Kidney glomerular epithelial cell (primary cell): ENCODE measurements at regions not wholly inside any gene's neighbourhood (a gene's known extent, or its start where the extent isn't known, plus 50 kb on each side); places are given as distances from the start of the nearest gene placed in this dataset.
"Not testable (repeated sequence)": the region's sequence is repeated elsewhere in the genome, so short reads cannot be mapped to it uniquely, and the experiment has no call there.

ENCODE experiments used
- DNase-seq: peaks from one replicate; lab custom pipeline; 2025; lab: John Stamatoyannopoulos, UW

DNA sequence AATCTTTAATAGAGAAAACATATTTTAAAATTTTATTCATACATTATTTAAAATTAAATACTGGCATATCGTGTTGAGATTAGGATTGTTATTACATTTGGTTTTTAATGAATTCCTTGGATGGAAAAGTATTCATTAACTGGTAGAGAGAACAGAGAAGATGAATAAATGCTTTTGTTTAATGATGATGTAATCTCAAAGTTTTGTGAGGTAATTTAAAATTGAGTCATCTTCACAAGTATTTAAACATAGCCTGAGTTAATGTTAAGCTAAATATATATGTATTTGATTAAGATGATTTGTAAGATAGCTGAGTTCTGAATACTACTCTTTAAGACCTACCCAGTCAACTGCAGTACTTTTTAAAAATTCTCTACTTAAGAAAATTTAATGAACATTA lies 713.4 kb upstream of the VRK2 start:
- DNase-seq, result no peak

DNA sequence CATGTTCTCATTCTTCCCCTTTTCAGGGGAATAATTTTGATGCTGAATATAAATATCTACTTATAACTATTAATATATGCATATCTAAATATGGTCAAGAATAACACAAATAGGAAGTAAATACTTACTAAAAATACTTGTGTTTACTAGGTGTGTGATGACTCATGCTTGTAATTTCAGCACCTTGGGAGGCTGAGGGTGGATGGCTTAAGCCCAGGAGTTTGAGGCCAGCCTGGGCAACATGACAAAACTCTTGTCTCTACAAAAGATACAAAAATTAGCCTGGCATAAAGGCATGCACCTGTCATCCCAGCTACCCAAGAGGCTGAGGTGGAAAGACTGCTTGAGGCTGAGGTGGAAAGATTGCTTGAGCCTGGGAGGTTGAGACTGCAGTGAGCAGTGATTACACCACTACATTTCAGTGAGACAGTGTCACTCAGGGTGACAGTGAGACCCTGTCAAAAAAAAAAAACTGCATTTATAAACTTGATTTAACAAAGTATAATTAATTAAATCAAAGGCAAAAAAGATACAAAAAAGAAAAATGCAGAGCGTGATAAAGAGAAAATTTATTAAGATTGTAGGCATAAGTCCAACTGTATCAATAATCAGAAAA lies 703.1 kb upstream of the VRK2 start:
- DNase-seq, result no peak

DNA sequence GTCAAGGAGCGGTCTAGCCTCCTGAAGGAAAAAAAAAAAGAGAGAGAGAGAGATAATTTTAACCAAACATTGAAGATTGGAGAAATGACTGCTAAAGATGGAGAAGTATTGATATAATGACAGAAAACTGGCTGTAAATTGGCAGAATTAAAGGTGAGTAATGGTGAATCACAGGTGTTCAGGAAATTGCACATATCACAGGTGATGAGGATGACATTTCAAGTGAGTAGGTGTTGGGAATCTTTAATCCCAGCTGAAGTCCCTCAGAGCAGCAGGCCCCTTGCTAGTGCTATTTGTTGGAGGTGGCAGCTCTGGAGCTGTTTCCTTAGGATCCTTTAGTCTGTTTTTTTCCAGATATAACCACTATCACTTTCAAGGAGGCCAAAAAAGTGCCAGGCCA lies 678.4 kb upstream of the VRK2 start:
- DNase-seq, result no peak

DNA sequence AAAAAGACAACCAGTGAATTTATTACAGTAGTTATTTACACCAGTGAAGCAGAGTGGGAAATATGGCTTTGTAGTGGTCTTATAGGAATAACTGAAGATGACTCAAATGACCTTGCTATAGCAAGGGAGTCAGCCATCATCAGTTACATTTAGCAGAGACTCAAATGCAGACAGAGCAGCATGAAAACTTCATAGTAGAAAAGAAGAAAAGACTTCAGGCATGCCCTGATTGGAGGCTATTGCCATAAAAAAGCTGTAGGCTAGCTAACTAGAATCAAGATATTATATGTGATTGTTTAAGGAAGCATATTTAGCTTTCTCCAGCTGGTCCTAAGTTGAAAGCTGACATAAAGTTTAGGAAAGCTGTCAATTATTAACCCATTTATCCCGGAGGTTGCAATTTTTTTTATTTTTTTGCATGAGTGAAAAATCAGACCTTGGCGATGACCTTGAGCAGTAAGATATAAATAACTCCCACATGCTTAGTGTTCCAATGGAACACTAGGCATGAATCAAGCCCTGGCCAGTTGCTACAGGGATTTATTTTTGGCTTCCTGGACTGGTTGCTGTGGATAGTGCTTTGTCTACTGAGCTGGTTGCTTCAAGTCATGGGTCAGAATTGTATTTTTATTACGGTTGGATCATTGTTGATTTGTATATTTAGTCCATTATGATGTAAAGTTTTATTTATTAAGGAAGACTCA lies 675.6 kb upstream of the VRK2 start:
- peak; percentile 63 for DNase-seq

DNA sequence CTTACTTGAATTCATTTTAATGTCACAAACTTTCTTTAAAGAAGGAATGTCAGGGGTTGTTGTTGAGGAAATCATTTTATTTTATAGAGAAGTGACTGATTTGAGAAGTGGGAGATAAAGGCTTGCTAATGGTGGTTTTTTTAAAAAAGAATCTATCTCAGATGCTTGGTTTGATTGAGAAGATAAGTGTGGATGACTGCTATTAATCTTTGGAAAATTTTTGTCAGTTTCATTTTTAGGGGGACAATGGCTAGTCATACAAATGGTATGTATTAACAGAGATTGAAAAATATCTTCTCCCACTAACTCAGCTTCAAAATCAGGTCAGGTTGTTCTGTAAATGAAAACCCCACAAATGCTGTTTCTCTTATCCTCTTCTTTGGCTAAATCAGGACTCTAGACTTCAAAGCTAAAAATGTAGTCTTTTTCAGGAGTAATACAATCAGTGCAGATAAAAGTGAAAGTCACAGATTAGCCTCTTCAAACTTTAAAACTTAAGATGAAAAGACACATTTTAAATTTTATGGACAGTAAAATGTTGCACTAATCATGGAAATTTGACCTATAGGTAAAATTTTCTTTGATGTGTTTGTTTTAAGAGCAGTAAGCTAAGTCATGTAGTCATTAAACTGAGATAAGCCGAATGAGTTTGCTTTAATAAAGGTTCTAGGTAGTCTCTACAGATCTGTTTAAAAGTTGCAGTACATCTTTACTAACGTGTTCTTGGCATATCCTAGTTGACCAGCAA lies 674.2 kb upstream of the VRK2 start:
- DNase-seq, result no peak

DNA sequence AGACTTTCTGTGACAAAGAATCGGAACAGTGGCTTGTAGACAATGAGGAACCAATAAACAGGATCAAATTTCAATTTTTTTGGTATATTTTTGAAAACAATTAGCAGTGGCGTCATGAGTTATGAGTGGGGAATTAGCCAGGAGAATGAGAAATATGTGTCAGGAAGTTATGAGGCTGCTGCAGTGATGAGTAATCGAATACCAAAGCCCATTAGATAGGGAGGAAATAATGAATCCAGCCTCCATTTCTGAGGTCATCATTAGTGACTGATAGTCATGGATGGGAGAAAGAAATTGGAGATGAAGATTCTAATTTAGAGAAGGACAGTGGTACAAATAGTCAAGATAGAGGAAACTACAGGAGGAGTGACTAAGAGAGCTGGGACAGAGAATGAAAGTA lies 673.1 kb upstream of the VRK2 start:
- peak; percentile 67 for DNase-seq

DNA sequence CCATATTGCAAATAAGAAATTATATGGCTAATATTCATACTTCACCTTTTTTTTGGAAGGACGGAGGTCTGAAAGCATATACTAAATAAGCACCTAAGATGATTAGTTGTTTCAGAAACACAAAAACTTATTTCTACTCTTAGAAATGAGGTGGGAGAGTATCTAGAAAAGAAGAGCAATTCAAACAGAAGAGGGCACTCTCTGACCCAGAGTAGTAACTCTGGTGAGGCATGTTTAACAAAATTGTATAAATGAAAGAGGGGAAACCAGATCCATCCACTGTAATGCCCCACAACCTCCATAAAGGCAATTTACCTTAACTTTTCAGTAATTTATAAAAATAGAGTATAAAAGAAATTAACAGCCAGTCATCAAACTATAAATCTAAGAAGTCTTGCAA lies 669.6 kb upstream of the VRK2 start:
- DNase-seq, result peak; percentile 6

DNA sequence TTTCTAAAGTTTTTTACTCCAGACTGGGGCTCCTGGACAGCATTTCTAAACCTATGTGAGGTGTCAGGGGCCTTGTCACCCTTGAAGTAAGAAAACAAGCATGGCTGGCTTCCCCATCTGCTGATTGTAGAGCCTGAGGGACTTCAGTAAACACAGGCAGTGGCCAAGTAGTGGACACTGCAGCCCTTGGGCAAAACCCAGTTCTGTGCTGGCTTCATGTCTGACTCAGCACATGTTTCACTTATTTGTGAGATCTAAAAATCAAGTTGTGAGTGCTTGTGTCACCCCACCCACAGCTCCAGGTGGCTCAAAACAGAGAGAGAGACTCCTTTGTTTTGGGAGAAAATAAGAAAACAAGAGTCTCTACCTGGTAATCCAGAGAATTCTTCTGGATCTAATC lies 660.3 kb upstream of the VRK2 start:
- no peak for DNase-seq

DNA sequence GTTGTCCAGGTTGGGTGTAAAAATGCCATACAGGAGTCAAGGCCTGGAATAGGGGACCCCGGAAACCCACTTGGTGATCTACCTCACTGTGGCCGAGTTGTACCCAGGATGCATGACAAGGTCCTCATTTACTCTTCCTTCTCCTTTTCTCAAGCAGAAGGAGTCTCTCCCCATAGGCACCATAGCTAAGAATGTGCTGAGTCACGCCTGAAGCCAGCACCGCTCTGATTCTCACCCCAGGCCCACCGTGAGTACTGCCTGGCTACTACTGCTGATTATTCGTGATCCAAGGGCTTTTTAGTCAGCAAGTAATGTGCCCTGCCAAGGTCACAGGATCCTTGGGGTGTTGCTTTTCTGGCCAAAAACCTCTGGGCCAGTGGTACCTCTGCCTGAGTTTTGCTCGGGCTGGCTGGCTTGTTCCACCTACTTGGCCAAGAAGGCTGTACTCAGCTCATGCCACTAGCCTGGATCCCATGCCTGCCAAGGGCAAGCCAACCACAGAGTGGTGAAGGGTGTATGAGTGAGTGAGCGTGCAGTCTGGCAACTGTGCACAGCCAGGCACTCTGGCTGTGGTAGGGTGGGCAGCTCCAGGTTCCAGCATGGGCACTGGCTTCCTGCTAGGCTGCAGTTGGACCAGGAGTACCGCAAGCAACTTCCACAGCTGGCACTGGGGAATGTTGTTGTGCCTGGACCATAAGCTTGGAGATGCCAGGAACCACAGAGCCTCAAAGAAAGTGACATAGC lies 650.1 kb upstream of the VRK2 start:
- DNase-seq, result no peak

DNA sequence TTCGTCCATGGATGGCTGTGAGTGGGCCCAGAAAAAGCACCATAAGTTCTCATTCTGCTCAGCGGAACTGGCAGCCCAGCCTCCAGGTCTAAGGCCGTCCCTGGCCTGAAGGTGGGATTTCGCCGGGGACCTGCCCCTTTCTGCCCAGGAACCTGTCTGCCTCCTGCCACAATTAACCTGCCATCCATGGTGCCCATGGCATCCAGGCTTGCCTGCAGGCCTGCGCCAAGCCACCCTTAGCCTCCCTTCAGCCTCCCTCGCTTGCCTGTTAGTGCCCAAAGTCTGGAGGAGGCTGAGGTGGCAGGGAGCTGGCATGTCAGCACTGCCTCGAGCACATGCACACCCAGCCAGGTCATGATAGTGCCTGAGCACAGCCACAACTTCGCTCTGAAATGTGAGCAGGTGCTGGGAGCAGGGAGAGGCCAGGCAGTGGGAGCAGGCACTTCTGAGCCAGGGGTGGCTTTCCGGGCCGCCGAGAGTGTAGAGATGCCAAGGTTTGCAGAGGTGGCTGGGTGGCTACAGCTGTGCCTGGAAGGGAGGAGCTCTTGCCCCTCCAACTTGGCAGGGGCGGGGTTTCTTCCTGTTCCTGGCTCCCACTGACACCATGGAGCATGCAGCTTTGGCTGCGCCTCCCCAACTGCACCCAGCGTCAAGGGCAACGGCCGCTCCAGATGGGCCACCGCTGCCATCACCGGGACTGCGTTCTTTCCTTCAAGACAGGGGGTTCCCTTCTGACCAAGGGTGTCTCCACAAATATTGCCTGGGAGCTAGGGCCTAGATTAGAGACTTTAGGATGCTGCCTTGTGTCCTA lies 648.9 kb upstream of the VRK2 start:
- DNase-seq, result no peak

DNA sequence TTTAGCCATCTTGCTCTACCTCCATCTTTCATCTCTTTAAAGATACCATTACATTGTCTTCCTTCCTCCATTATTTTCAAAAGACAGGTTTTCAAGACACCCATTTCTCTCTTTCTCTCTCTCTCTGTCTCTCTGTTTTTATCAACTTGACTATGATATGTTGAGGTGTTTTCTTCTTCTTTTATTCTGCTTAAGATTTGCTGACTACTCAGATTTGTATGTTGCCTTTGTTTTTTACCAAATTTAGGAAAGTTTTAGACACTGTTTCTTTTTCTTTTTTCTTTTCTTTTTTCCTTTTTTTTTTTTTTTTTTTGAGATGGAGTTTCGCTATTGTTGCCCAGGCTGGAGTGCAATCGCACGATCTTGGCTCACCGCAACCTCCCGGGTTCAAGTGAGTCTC lies 647.5 kb upstream of the VRK2 start:
- DNase-seq, result no peak

DNA sequence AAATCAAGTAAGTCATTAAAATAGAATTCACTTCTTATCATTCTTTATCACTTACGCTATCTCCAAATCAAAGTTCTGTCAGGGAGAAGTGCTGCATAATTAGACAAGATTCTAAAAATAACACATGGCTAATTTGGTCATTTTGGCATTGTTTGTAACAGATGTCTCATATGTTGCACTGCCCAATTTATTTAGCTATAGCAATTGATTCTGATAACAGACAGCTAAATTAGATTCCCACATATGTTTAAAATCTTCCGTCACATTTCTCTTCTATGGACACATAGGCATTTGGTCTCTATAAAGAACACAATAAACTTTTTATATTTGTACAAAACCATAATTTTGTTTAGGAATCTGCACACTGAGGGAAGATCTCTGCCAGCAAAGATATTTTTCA lies 644.5 kb upstream of the VRK2 start:
- no peak for DNase-seq

DNA sequence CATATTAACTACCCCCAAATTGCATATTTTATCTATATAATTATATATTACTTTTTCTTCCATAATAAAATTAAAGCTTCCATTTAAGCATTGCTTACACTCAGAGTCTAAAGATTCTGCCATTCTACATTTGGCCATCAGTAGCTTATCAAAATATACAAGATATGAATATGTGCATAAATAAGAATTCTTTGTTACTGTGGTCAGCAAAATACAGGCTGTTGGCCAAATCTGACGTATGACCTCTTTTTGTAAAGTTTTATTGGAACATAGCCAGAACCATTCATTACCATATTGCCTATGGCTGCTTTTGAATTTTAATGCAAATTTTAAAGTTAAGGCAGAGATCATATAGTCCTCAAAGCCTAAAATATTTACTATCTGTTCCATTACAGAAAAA lies 643.9 kb upstream of the VRK2 start:
- DNase-seq, result no peak

DNA sequence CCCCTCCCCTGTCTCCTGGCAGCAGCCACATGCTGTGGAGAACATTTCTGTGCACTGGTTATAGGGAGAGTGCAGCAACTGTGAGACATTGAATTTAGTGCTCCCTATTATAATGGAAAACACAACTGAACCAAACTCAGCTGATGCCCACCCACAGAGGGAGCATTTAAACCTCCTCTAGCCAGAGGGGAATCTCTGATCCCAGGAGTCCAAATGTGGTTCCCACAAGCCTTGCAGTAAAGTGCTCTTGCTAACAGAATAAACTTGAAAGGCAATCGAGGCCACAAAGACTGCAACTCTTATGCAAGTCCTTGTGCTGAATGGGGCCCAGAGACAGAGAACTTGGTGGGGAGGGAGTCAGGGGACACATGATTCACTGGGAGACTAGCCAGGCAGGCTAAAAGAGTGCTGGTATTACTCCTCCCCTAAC lies 638.8 kb upstream of the VRK2 start:
- no peak for DNase-seq

DNA sequence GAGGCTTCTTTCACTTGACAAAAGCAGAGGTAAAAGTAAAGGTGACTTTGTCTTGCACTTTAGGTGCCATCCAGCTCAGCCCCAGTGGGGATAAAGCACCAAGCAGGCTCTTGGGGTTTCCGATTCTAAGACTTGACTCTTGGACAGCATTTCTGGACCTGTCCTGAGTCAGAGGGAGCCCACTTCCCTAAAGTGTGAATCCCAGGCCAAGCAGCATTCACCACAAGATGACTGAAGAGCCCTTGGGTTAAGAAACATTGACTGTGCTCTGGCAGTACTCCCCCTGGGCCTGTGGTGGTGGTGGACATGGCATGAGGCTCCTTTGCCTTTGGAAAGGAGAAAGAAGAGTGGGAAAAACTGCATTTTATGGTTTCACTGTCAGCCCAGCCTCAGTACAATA lies 638.0 kb upstream of the VRK2 start:
- DNase-seq, result no peak

DNA sequence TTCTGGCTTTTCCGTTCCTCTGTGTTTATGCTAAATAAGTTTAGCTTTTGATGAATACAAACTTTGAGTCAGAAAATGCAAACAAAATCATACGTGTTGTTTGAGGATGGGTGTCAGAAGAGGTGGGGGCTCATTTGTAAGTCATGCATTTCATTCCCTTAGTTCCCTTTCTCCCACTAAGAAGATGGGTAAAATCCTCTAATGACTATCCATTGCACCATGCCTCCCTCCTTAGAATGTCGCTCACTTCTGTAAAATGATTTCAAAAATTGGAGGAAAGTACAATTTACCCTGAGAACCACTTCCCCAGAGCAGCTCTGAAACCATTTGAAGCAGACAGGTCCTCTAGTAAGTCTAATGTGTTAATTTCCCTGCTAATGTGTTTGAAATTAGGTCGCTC lies 629.6 kb upstream of the VRK2 start:
- no peak for DNase-seq

DNA sequence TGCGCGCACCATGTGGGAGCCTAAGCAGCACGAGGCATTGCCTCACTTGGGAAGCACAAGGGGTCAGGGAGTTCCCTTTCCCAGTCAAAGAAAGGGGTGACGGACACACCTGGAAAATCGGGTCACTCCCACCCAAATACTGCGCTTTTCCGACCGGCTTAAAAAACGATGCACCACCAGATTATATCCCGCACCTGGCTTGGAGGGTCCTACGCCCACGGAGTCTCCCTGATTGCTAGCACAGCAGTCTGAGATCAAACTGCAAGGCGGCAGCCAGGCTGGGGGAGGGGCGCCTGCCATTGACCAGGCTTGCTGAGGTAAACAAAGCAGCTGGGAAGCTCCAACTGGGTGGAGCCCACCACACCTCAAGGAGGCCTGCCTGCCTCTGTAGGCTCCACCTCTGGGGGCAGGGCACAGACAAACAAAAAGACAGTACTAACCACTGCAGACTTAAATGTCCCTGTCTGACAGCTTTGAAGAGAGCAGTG lies 627.7 kb upstream of the VRK2 start:
- not testable (repeated sequence) for DNase-seq

DNA sequence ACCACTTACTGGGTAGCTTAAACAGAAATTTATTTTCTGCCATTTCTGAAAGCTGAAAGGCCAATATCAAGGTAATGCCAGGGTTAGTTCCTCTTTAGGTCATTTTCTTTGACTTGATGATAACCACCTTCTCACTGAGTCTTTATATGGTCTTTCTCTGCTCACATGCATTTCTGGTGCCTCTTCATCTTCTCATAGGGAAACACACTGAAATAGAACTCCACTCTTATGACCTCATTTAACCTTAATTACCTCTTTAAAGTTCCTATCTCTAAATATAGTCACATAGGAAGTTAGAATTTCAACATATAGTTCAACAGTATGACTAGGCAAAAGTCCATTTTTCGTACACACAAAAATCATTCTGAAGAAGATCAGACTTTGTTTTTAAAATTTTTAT lies 616.8 kb upstream of the VRK2 start:
- DNase-seq, result no peak

DNA sequence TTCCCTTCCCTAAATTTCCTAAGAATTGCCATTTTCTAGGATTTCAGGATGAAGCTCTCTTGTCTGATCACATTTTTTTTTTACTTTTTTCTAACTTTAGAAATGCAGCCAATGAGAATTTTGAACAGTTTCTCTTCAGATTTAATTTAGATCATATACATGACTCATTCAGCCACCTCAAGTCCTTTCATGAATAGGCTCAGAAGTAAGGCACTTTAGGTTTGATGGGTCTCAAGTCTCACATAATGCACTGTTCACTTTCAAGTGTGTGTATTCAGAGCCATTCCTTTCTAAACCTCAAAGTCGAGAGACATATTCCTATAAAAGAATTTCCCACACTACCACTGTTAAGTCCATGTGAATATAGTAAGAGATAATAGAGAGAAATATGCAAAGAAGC lies 614.1 kb upstream of the VRK2 start:
- DNase-seq, result no peak

DNA sequence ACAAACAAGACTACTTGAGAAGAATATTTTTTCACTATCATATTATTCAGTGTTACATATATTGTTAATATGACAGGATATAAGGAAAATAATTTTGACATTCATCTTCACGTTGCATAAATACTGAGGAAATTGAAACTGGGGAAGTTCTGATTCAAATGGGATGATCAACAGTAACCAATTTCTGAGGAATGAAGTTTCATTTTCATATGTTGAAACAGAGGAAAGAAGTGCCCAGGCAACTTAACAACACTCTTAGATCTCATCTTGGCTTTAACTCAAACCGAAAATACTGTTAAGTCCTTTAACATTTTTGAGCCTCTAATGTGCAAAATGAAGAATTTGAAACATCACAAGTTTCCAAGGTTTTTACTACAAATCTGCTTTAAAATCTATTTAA lies 612.2 kb upstream of the VRK2 start:
- DNase-seq, result no peak

DNA sequence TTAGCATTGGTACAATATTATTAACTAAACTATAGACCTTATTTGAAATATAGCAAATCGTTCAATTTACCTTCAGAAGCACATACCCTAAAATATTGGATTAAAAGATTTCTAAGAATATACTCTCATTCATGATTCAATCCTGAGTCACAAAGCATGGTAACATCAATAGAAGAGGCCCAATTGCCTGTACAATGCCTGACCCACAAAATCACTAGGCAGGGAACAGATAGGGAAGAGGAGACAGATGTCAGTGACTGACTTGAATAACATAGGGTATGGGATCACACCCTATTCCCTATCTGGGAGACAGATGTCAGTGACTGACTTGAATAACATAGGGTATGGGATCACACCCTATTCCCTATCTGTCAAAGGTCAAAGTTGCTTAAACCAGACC lies 611.6 kb upstream of the VRK2 start:
- no peak for DNase-seq

DNA sequence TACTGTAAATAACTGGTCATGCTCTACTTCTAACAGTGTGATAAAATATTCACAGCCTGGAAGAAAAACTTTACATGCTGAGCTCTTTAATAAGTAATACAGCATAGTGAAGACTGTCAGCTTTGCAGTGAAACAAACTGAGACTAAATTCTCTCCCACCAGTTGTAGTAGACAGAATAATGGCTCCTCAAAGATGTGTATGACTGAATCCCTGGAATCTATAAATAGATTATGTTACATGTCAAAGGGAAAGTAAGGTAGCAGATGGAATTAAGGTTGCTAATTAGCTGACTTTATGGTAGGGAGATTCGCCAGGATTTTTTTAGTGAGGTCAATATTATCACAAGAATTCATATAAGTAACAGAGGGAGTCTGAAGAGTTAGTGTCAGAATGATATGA lies 609.5 kb upstream of the VRK2 start:
- no peak for DNase-seq
